ENCODE measurements at regions not wholly inside any gene's neighbourhood (a gene's known extent, or its start where the extent isn't known, plus 50 kb on each side); places are given as distances from the start of the nearest gene placed in this dataset.

- no peak for DNase-seq
These were observed 232.9 kb upstream of the STARD13 start for GRCh38 chr13:33518452-33518851.

DNA sequence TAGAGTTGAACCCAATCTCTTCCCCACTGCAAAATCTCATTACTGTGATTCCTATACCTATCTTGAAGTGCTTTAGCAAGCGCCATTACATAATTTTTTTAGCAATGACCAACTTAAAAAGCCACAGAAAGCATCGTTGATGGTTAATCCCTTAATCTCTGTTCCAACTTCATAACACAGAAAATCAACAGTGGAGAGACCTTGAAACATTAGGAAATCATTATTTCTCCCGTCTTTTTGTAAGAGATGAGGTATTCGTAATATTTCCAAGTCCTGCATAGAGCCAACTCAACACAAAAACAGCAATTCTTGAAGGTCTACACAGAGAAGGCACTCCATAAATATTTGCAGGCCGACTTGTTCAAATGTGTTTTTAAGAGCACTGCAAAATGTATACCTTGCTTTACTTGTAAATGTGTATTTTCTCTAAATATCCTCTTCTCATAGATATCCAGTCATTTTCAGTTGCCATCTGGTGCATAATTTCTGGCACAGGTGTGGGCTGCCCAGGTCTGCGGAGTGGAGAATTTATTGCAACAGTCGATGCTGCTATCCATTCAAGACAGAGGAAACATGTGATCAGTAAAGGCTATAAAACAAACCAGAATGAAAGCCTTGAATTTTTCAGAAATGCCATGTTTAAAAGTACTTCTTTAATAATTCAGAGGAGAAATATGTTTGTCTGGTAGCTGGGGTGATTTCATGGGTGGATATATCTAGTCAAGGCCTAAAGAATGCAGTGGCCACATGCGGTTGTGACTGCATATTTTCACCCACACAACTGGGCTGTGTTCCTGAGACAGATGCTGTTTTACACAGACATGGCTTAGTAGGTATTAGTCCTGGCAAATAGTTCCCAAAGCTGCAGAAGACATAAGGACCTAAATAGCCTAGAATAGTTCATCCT is 234.3 kb upstream of the STARD13 start:
- no peak for DNase-seq

- no peak for DNase-seq
These were observed 234.9 kb upstream of the STARD13 start for GRCh38 chr13:33520468-33520839.

DNA sequence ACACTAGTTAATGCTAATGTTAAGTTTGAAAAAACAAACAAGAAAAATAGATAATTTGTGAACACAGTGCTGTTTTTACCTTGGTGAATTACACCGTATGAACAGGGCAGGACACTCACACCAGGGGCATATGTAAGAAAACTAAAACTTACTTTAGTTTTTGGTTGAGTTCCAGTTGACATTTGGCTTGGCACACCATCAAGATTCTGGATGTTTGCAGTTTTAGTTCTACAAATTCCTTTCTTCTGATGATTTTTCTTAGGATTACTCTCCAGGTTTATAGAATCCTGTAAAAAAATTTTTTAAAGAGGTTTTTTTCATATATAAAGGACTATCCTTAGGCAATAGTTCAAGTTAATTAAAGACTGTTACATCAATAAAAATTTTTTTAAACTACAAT is 238.5 kb upstream of the STARD13 start:
- peak; percentile 51 for DNase-seq

DNA sequence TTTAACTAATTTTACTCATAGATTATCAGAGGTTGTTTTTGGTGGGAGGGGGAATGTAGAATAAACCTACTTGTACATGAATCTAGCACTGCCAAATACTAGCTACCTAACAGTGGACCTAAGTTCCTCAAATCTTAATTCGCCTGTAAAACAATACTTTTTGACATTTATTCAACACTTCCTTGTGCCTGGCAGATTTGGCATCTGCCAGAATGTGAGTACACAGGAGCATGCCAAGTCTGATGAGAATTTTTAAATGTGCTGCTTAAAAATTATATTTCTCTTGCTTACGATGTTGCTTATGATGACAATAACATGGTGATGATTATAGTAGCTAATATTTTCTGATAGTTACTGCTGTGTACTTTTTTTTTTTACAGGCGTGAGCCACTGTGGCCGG is 240.2 kb upstream of the STARD13 start:
- no peak for DNase-seq

DNA sequence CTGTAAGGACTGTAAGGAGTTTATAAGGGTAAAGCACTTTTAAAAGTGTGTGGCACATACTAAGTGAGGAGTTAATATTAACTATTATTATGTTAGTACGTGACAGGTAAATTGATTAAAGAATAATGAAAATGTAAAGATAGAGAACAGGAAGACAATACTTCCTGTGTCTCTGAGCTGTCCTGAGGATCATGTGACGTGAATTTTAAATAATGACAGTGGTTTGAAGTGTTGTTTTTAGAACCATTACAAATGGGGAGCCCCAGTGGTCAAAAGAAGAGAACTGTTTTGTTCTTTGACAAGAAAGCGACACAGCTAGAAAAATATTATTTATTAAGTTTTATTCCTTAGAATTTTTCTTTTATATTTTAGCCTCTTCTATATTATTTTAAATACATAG is 241.2 kb upstream of the STARD13 start:
- no peak for DNase-seq

GRCh38 chr13:33528896-33529295 is 243.3 kb upstream of the STARD13 start:
- no peak for DNase-seq

DNA sequence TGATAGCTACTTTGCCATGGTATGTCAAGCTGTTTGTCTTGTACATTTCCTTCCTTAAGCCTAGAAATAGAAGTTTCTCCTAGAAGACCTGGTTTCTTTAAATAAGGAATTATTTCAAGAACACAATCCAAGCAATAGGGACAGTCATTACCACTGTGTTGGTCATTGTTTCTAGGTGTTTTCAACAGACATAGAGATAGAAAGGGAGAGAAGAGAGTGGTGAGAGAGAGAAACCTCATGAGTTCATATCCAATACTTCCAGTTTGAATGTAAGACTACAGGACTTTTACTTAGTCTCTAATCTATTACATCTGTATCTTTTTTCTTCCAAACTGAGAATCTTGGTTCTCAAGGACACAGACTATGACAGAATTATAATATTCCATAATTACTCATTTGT is 245.9 kb upstream of the STARD13 start:
- DNase-seq = no peak

DNA sequence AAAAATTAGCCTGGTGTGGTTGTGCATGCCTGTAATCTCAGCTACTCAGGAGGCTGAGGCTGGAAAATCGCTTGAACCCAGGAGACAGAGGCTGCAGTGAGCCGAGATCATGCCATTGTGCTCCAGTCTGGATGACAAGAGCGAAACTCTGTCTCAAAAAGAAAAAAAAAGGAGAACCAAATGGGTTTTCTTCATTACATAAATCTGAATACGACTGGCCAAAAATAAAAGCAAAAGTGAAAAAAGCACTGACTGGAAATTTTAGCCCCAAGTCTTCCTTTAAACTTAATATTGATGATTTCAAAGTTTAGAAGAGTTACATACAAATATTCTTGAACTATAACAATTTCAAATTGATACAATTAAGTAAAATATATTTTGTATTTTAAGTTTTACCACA is 249.5 kb upstream of the STARD13 start:
- DNase-seq = no peak

DNA sequence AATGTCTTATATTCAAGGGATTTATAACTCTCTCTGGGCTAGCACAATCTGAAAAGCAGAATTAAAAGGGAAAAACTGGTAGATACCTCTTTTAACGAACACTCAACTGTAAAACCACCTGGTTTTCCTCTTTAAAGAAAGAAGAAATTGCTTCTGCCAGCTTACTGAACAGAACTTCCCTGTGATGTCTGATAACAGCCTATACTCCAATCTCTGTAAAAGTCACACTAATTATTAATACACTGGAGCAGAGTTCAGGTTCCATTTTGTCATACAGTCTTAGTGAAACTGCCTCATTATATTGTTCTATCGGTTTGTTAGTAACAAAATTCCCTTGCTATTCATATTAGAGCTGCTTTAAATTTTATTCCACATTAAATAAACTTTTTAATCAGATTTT is 251.0 kb upstream of the STARD13 start:
- no peak for DNase-seq

DNA sequence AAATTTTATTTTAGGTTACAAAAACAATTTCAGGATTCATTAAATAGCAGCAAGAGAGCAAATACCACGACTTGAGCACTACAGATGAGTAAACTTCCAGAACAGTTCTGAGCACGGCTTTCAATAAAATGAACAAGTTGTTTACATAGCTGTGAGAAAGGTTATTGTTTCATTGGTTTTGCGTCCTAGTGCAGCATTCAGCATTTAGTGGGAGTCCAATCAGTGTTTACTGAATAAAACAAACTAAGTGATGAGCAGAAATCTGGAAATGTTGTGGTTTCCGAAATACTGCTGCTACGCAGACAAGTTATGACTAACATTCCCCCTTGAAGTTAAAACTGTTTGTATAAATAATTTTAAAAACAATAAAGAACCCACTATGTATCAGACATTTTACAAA is 251.5 kb upstream of the STARD13 start:
- no peak for DNase-seq

DNA sequence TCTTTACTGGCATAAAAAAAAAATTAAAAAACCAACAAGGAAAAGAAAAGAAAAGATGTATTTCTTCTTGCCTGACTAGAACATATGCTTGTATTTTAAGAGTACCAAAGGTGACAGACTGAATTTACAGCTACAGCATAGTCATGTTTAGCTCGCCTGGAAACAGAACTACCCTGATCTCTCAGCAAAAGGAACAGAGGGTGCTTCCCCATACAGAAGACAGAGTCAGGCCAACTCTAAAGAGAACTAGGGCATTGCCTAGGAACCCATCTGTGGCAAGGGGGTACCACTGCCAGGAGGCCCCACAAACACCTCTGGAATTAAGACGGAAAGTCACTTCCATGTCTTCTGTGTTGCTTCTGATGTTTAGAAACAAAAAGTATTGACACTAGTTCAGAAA is 252.1 kb upstream of the STARD13 start:
- DNase-seq = no peak

DNA sequence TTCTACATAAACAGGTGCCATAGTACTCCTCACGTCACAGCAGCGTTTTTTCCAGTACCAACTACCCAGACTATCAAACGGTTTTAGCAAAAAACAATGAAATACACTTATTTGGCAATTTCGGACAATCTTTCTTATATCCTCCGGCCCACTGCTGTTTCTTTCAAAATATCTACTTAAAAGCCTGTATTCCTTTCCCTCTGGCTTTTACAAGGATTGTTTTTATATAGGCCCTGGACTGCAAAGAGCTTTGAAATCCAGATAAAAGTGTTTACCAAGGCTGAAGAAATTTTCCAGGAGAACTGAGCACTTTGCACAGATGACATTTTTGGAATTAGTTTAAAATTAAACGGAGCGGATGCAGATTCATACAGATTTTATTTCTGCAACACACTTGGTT is 255.9 kb upstream of the STARD13 start:
- no peak for DNase-seq

- DNase-seq = no peak
These were observed 256.4 kb upstream of the STARD13 start for GRCh38 chr13:33541962-33542308.

DNA sequence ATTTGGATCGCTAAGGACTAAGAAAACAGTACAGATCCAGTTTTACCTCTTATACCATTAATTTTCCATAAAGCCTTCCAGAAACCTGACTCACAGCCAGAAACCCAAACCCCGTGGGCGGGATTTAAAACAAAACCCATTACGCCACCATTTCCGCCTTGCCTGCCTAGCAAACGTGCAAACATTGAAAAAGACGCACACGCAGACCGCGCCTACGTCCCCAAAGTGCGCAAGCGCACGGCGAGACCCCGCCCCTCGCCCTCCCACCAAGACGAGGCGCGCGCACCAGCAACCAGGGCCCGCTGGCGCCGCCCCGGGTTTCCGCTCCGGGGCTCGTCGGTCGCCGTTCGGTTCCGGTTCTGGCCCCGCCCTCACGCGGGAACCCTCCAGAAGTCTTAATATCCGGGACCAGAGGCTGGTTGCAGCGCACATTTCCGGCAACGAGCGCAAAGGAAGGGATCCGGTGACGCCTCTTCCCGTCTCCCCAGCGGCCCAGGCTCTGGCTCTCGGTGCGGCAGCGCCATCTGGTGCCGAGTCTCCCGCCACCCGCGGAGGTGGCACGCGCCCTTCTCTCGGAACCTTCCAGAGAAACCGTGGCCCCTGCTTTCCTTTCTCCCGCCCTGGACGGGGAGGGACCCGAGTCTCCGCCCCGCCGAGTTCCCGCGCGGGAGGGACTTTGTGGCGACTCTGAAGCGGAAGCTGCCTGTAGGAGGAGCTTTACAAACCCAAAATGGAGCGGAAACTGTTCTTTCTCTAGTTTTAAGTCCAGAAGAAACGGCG is 256.9 kb upstream of the STARD13 start:
- DNase-seq = peak; percentile 100

- no peak for DNase-seq
These were observed 257.5 kb upstream of the STARD13 start for GRCh38 chr13:33543089-33543459.

GRCh38 chr13:33543631-33544265 is 258.2 kb upstream of the STARD13 start:
- DNase-seq = no peak

DNA sequence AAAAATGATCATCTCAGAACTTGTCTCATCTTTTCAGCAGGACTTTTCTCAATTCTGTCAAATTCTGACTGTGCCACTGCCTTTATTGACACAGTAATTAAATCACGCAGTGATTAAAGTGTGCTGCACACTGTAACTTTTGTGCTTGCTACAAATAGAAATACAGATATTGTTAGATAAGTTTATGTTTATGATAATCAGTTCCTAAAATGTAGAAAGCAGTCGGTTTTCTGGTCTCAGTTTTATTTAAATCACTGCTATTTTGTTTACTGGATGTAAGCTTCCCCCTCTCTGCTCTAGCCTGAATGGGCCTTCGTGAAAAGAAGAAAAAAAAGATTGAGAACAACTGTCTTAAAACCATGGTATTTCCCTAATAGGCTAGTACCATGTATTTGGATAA is 258.8 kb upstream of the STARD13 start:
- no peak for DNase-seq

DNA sequence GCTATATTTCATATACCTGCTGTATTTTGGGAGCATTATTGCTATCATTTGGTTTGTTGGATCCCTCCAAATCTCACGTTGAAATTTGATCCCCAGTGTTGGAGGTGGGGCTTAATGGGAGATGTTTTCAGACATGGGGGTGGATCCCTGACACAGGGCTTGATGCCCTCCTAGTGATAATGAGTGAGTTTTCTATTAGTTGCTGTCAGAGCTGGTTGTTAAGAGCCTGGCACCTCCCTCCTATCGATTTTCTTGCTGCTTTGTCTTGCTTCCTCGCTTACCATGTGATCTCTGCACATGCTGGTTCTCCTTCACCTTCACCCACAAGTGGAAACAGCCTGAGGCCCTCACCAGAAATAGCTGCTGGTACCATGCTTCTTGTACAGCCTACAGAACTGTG is 259.9 kb upstream of the STARD13 start:
- no peak for DNase-seq

DNA sequence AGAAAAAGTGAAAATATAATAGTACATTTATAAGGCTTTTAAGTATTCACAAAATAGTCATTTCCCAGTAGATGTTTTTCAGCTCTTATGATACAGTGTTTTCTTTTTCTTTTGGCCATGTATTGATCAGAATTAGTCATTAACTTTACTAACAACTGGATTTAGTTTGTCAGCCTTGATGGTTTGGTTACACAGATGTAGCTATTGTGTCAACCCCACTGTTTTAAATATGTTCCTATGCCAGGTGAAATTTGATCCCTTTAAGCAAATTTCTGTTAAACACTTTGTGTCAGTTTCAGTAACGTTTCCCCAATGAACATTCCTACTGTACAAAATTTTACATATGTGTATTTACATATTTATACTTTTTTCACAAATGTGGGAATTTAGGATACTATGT is 261.5 kb upstream of the STARD13 start:
- no peak for DNase-seq

GRCh38 chr13:33548069-33548468 is 262.5 kb upstream of the STARD13 start:
- no peak for DNase-seq

DNA sequence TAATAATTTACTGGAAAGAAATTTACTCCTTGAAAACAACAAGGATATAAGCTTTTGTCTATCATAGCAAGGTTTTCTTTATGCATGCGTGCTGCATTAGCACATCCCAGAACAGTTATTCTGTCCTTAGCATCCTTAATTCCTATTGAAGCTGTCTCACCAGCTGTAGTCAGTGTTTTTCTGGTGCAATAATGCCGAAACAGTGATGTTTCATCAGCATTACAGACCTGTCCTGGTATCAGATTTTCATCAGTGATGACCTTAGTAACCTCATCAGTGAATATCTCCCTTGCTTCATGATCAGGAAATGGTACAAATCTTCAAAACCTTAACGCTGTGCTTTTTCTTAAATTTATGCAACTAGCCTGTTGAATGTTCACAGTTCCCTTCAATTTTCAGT is 264.7 kb upstream of the STARD13 start:
- no peak for DNase-seq

GRCh38 chr13:33550885-33551284 is 265.3 kb upstream of the STARD13 start:
- no peak for DNase-seq

Measured in muscle of arm (tissue), 1 donor.